ENCODE measurements at regions not wholly inside any gene's neighbourhood (a gene's known extent, or its start where the extent isn't known, plus 50 kb on each side); places are given as distances from the start of the nearest gene placed in this dataset.
"Not testable (repeated sequence)": the region's sequence is repeated elsewhere in the genome, so short reads cannot be mapped to it uniquely, and the experiment has no call there.

- Mint-ChIP-seq H3K9me3 (no peaks in the 10 kb centered on the region), H3K27ac (no peak overlapping the region), H3K36me3 (ENCODE audit: low read depth) (no peaks in the 10 kb centered on the region), H3K4me1 (ENCODE audit: low read depth) (no peaks in the 10 kb centered on the region), H3K27me3 (ENCODE audit: low read depth) (peaks cover 6% of the 10 kb centered on the region), H3K4me3 (no peak overlapping the region)
- CTCF ChIA-PET: no interaction called here
- no peak for DNase-seq
- intact Hi-C loops (cut with micrococcal nuclease): no loop called here
Observed at GRCh38 chr6:153302133-153302532, 171.1 kb upstream of the RGS17 start.

DNA sequence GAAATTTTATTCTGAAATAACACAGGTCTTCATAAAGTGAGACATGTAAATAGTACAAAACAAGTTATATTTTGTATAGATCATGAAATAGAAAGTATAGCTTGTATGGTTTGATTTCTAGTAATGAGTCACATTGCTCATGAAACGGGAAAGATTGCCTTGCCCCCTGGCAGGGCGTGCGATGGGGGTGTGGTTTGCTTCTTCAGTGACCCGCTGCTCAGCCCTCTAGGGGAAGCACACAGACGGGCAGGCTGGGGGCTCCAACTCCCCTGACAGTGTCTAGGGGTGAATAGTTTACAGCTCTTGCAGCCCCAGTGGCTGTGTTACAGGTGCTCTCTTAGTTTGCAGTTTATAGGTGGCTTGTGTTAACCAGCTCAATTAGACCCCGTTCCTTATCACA lies 170.5 kb upstream of the RGS17 start:
- no peak overlapping the region for H3K27ac Mint-ChIP-seq
- DNase-seq: no peak
- CTCF ChIA-PET: interaction anchor here (0.5 kb wide), 1 partner anchor 57 kb away, joined by 4 read pairs; no protein-coding TSS in a partner anchor
- peaks cover 6% of the 10 kb centered on the region for H3K27me3 Mint-ChIP-seq (ENCODE audit: low read depth)
- no peak overlapping the region for H3K4me3 Mint-ChIP-seq
- intact Hi-C loops (cut with micrococcal nuclease): no loop called here
- no peaks in the 10 kb centered on the region for H3K36me3 Mint-ChIP-seq (ENCODE audit: low read depth)
- H3K4me1 Mint-ChIP-seq (ENCODE audit: low read depth): no peaks in the 10 kb centered on the region
- H3K9me3 Mint-ChIP-seq: no peaks in the 10 kb centered on the region

DNA sequence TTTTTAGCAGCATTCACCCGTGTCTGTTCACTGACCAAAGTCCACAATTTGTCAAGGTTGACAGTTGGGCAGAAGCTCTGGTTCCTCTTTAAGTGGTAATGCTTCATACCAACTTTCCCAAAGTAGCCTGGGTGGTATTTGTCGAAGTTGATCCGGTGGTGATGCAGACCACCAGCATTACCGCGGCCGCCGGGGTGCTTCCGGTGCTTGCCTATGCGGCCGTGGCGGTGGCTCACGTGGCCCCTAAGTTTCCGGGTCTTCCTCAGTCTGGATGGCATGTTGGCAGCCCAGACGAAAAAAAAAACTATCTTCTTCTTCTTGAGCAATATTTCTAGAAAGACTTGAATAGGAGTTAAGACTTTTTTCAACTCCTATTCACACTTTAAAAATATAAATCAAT lies 151.4 kb upstream of the RGS17 start:
- DNase-seq; CTCF ChIA-PET; intact Hi-C loops (cut with micrococcal nuclease); H3K4me1 Mint-ChIP-seq (ENCODE audit: low read depth); H3K9me3 Mint-ChIP-seq; H3K27ac Mint-ChIP-seq; H3K4me3 Mint-ChIP-seq; H3K27me3 Mint-ChIP-seq (ENCODE audit: low read depth); H3K36me3 Mint-ChIP-seq (ENCODE audit: low read depth): not testable (repeated sequence)

DNA sequence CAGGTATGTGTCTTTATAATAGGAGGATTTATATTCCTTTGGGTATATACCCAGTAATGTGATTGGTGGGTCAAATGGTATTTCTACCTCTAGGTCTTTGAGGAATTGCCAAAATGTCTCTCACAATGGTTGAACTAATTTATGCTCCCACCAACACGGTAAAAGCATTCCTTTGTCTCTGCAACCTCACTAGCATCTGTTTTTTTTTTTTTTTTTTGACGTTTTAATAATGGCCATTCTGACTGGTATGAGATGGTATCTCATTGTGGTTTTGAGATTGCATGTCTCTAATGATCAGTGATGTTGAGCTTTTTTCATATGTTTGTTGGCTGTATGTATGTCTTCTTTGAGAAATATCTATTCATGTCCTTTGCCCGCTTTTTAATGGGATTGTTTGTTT lies 144.9 kb upstream of the RGS17 start:
- Mint-ChIP-seq H3K27ac (no peak overlapping the region), H3K4me1 (ENCODE audit: low read depth) (no peaks in the 10 kb centered on the region), H3K9me3 (no peaks in the 10 kb centered on the region), H3K36me3 (ENCODE audit: low read depth) (no peaks in the 10 kb centered on the region), H3K4me3 (no peak overlapping the region), H3K27me3 (ENCODE audit: low read depth) (peaks cover 6% of the 10 kb centered on the region)
- no peak for DNase-seq
- intact Hi-C loops (cut with micrococcal nuclease): no loop called here
- CTCF ChIA-PET: no interaction called here

DNA sequence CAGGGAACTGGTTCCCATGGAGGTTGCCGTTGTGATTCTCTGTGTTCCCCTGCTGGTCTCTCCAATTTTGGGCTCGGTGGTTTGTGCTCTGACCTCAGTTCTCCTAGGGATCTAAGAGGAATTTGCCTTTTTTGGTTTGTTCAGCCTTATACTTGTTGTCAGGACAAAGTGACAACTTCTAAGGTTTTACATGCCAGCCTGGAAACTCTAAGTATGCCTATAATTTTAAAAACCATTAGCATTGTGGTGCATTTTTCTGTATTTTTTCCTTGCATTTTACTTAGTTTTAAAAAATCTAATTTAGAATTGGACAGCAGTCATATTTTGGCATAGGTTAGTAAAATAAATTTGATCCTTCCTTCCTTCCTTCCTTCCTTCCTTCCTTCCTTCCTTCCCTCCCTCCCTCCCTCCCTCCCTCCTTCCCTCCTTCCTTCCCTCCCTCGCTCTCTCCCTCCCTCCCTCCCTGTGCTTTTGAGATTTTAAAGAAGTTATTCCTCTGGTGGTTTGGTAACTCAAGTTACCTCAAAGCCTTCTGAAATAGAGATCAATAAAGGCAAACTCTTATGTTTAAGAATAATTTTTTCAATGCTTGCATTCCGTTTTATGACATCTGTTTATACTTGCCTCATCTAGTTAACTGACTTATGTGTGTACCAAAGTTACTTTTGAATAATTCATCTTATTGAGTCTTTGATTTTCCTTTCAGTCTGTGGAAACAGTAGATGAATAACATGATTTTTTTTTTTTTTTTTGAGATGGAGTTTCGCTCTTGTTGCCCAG lies 141.3 kb upstream of the RGS17 start:
- Mint-ChIP-seq H3K27me3 (ENCODE audit: low read depth) (peaks cover under 1% of the 10 kb centered on the region), H3K4me1 (ENCODE audit: low read depth) (no peaks in the 10 kb centered on the region), H3K4me3 (no peak overlapping the region), H3K27ac (no peak overlapping the region), H3K36me3 (ENCODE audit: low read depth) (no peaks in the 10 kb centered on the region), H3K9me3 (no peaks in the 10 kb centered on the region)
- CTCF ChIA-PET: no interaction called here
- no peak for DNase-seq
- intact Hi-C loops (cut with micrococcal nuclease): no loop called here

GRCh38 chr6:153263489-153263888 lies 132.4 kb upstream of the RGS17 start:
- no peaks in the 10 kb centered on the region for H3K4me1 Mint-ChIP-seq (ENCODE audit: low read depth)
- no peak overlapping the region for H3K27ac Mint-ChIP-seq
- DNase-seq: no peak
- peaks cover 2% of the 10 kb centered on the region for H3K27me3 Mint-ChIP-seq (ENCODE audit: low read depth)
- CTCF ChIA-PET: no interaction called here
- H3K9me3 Mint-ChIP-seq: peaks cover 2% of the 10 kb centered on the region
- H3K36me3 Mint-ChIP-seq (ENCODE audit: low read depth): no peaks in the 10 kb centered on the region
- intact Hi-C loops (cut with micrococcal nuclease): no loop called here
- H3K4me3 Mint-ChIP-seq: no peak overlapping the region

DNA sequence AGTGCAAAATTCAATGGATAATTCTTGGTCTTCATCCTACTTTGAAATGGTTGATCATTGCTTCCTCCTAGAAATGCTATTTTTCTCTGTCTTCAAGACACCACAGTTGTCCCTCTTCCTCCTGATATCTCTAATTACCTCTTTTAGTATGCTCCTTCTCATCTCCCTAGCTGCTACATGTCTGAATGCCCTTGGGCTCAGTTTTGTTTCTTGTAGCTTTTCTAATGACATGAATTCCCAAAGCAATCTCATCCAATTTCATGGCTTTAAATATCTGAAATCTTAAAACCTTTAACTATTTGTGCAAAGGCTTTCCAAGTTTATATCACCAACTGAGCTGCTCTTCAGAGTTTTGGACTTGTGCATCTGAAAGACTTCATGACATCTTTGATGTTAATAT lies 120.2 kb upstream of the RGS17 start:
- H3K4me3 Mint-ChIP-seq: no peak overlapping the region
- no peak overlapping the region for H3K27ac Mint-ChIP-seq
- intact Hi-C loops (cut with micrococcal nuclease): no loop called here
- no peaks in the 10 kb centered on the region for H3K4me1 Mint-ChIP-seq (ENCODE audit: low read depth)
- H3K9me3 Mint-ChIP-seq: no peaks in the 10 kb centered on the region
- CTCF ChIA-PET: interaction anchor here (0.7 kb wide), 1 partner anchor 28 kb away, joined by 3 read pairs; no protein-coding TSS in a partner anchor
- no peaks in the 10 kb centered on the region for H3K36me3 Mint-ChIP-seq (ENCODE audit: low read depth)
- peaks cover 1% of the 10 kb centered on the region for H3K27me3 Mint-ChIP-seq (ENCODE audit: low read depth)
- no peak for DNase-seq

GRCh38 chr6:153237670-153238069 lies 106.6 kb upstream of the RGS17 start:
- DNase-seq: no peak
- H3K4me1 Mint-ChIP-seq (ENCODE audit: low read depth): no peaks in the 10 kb centered on the region
- intact Hi-C loops (cut with micrococcal nuclease): no loop called here
- no peak overlapping the region for H3K4me3 Mint-ChIP-seq
- peaks cover 4% of the 10 kb centered on the region for H3K27me3 Mint-ChIP-seq (ENCODE audit: low read depth)
- peaks cover 6% of the 10 kb centered on the region for H3K9me3 Mint-ChIP-seq
- no peaks in the 10 kb centered on the region for H3K36me3 Mint-ChIP-seq (ENCODE audit: low read depth)
- no peak overlapping the region for H3K27ac Mint-ChIP-seq
- CTCF ChIA-PET: no interaction called here

GRCh38 chr6:153231048-153231646 lies 100.1 kb upstream of the RGS17 start:
- Mint-ChIP-seq H3K27ac (no peak overlapping the region), H3K4me3 (no peak overlapping the region), H3K36me3 (ENCODE audit: low read depth) (no peaks in the 10 kb centered on the region), H3K9me3 (no peaks in the 10 kb centered on the region), H3K27me3 (ENCODE audit: low read depth) (peaks cover 4% of the 10 kb centered on the region), H3K4me1 (ENCODE audit: low read depth) (no peaks in the 10 kb centered on the region)
- intact Hi-C loops (cut with micrococcal nuclease): loop anchor here (1.0 to 5.0 kb wide), 7 partner anchors 81 to 1046 kb away; no protein-coding TSS in a partner anchor
- CTCF ChIA-PET: interaction anchor here (0.5 to 2.0 kb wide), 10 partner anchors 9 to 1090 kb away, joined by 3 to 9 read pairs (median 4); no protein-coding TSS in a partner anchor
- DNase-seq: peak; percentile 72

DNA sequence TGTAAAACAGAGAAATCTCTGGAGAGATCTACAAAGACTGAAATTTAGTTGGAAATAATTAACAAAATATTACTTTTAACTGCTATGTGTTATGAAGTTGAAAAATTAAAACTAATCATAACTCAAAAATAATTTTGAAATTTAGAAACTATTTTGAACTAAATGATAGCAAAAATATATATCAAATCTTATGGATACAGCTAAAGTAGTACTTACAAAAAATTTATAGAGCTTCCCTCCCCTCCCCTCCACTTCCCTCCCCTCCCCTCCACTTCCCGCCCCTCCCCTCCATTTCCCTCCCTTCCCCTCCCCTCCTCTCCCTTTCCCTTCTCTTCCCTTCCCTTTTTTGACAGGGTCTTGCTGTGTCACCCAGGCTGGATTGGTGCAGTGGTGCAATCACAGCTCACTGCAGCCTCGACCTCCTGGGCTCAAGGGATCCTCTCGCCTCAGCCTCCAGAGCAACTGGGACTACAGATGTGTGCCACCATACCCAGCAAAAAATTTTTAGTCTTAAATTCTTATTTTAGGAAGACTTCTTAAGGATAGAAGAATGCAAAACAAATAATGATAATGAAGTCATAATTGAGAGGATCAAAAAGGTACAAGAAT lies 87.2 kb upstream of the RGS17 start:
- CTCF ChIA-PET: no interaction called here

DNA sequence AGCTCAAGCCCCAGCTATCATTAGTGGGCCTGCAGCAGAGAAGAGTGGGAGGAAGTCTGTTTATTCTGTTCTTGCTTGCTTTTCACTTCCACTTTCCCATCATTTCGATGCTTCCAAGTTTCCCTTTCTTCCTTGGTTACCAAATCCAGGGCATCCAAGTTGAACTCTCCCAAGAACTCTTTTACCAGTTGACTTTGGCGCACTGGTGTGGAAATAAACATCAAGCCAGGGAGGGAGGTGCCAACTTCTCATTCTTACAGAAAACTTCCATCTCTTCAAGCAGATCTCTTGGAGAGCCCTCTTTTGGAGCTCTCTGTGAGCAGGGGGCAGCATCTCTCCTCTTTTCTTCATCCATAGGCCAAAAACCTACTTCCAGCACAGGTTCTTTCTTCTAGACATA lies 85.7 kb upstream of the RGS17 start:
- intact Hi-C loops (cut with micrococcal nuclease): no loop called here
- H3K4me3 Mint-ChIP-seq: no peak overlapping the region
- CTCF ChIA-PET: no interaction called here
- no peak overlapping the region for H3K27ac Mint-ChIP-seq
- no peaks in the 10 kb centered on the region for H3K36me3 Mint-ChIP-seq (ENCODE audit: low read depth)
- no peak for DNase-seq
- no peaks in the 10 kb centered on the region for H3K9me3 Mint-ChIP-seq
- H3K27me3 Mint-ChIP-seq (ENCODE audit: low read depth): peaks cover 2% of the 10 kb centered on the region
- no peaks in the 10 kb centered on the region for H3K4me1 Mint-ChIP-seq (ENCODE audit: low read depth)

More for the DNA sequence above, 87.2 kb upstream of the RGS17 start:
- no peak for DNase-seq
- H3K27me3 Mint-ChIP-seq (ENCODE audit: low read depth): peaks cover 2% of the 10 kb centered on the region
- intact Hi-C loops (cut with micrococcal nuclease): no loop called here
- no peak overlapping the region for H3K4me3 Mint-ChIP-seq
- no peaks in the 10 kb centered on the region for H3K36me3 Mint-ChIP-seq (ENCODE audit: low read depth)
- H3K9me3 Mint-ChIP-seq: no peaks in the 10 kb centered on the region
- H3K27ac Mint-ChIP-seq: no peak overlapping the region
- H3K4me1 Mint-ChIP-seq (ENCODE audit: low read depth): no peaks in the 10 kb centered on the region

DNA sequence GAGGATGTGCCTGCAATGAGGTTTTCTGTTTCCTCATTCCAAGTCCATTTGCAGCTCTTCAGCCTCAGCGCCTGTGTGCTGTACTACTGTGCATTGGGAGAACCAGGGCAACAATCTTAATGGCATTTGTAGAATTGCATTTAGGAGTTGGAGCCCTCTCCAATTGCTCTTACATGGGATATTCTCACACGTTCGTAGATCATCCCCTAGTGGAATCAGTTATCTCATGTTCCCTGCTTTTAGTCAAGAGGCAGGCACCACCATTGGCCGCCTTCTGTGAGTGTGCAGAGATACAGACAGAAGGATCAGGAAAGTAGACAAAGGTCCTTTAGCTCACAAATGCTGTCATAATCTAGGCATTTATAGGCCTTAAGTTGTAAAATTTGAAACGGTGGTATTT lies 84.2 kb upstream of the RGS17 start:
- Mint-ChIP-seq H3K27me3 (ENCODE audit: low read depth) (no peaks in the 10 kb centered on the region), H3K36me3 (ENCODE audit: low read depth) (no peaks in the 10 kb centered on the region), H3K4me1 (ENCODE audit: low read depth) (peaks cover 4% of the 10 kb centered on the region), H3K27ac (no peak overlapping the region), H3K9me3 (no peaks in the 10 kb centered on the region), H3K4me3 (no peak overlapping the region)
- CTCF ChIA-PET: no interaction called here
- intact Hi-C loops (cut with micrococcal nuclease): no loop called here
- no peak for DNase-seq

DNA sequence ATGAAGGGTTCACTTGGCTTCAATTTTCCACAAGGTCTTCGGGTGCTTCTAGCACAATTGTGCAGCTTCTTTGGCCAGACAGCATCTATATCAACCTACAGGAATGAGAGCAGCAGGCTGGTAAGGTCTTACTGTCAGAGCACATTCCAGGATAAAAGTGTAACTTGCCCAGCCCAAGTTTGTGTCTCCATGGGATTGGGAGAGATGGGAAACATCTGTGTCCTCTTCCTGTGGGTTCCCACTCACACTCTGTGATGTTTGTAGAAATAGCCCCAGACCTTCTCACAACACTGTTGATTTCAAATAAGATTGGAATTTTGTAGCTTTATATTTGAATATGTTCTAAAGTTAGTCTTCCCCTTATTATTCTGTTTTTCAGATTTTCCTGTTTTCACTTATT lies 83.4 kb upstream of the RGS17 start:
- H3K9me3 Mint-ChIP-seq: no peaks in the 10 kb centered on the region
- H3K27ac Mint-ChIP-seq: no peak overlapping the region
- no peak for DNase-seq
- H3K4me1 Mint-ChIP-seq (ENCODE audit: low read depth): peaks cover 4% of the 10 kb centered on the region
- CTCF ChIA-PET: no interaction called here
- H3K27me3 Mint-ChIP-seq (ENCODE audit: low read depth): no peaks in the 10 kb centered on the region
- no peaks in the 10 kb centered on the region for H3K36me3 Mint-ChIP-seq (ENCODE audit: low read depth)
- intact Hi-C loops (cut with micrococcal nuclease): no loop called here
- no peak overlapping the region for H3K4me3 Mint-ChIP-seq

Measured in activated naive CD4-positive, alpha-beta T cell treated with anti-CD3 and anti-CD28 coated beads for 36 hours (primary cell).